ENCODE measurements at regions not wholly inside any gene's neighbourhood (a gene's known extent, or its start where the extent isn't known, plus 50 kb on each side); places are given as distances from the start of the nearest gene placed in this dataset.

GRCh38 chr10:124211921-124212320 is 118.5 kb upstream of the CHST15 start:
- ATAC-seq = no peak
- peak; percentile 28 for DNase-seq

GRCh38 chr10:124210263-124210662 is 116.9 kb upstream of the CHST15 start:
- Histone ChIP-seq H3F3A (ENCODE audit: low read length, unreplicated experiment) (no peaks in the 10 kb centered on the region), H2AFZ (ENCODE audit: low read length) (no peak overlapping the region), H3K27me3 (ENCODE audit: low read length) (no peaks in the 10 kb centered on the region), H3K9ac (ENCODE audit: low read length) (no peak overlapping the region), H3K79me2 (ENCODE audit: low read length) (no peaks in the 10 kb centered on the region), H3K4me1 (ENCODE audit: insufficient read depth, low read length) (no peaks in the 10 kb centered on the region), H3K27ac (ENCODE audit: low read length) (no peak overlapping the region), H3K36me3 (ENCODE audit: low read depth, low read length) (no peaks in the 10 kb centered on the region), H4K20me1 (ENCODE audit: low read length) (no peaks in the 10 kb centered on the region), H3K9me2 (replicated peaks; ENCODE audit: low read length) (no peaks in the 10 kb centered on the region), H3K9me3 (ENCODE audit: low read length) (no peaks in the 10 kb centered on the region), H3K4me3 (ENCODE audit: low read length) (no peak overlapping the region), H3K4me2 (ENCODE audit: low read length) (no peak overlapping the region)
- POLR2A ChIA-PET (ENCODE audit: unreplicated experiment) = no interaction called here
- CTCF ChIA-PET = no interaction called here
- ATAC-seq (no peak), DNase-seq (no peak)
- TF ChIP-seq EZH2 (IDR thresholded peaks at IDR 0.05; ENCODE audit: low read length, unreplicated experiment) = no peak
- TF ChIP-seq CTCF (conservative IDR thresholded peaks at IDR 0.05; ENCODE audit: low read depth, low read length) = no peak
- no peak for TF ChIP-seq EZH2phosphoT487 (IDR thresholded peaks at IDR 0.05; ENCODE audit: borderline replicate concordance, low read length)
- BruUV-seq (replicated peaks) = no TSS peak
- intact Hi-C loops (cut with micrococcal nuclease) = no loop called here

More at GRCh38 chr10:124211921-124212320, 118.5 kb upstream of the CHST15 start:
- TF ChIP-seq CTCF (conservative IDR thresholded peaks at IDR 0.05; ENCODE audit: low read depth, low read length) (no peak), EZH2 (IDR thresholded peaks at IDR 0.05; ENCODE audit: low read length, unreplicated experiment) (no peak), EZH2phosphoT487 (IDR thresholded peaks at IDR 0.05; ENCODE audit: borderline replicate concordance, low read length) (no peak)
- Histone ChIP-seq H3K4me1 (ENCODE audit: insufficient read depth, low read length) (no peaks in the 10 kb centered on the region), H3K27ac (ENCODE audit: low read length) (no peak overlapping the region), H3K4me3 (ENCODE audit: low read length) (no peak overlapping the region), H3K9ac (ENCODE audit: low read length) (no peak overlapping the region), H3K27me3 (ENCODE audit: low read length) (no peaks in the 10 kb centered on the region), H3K9me2 (replicated peaks; ENCODE audit: low read length) (no peaks in the 10 kb centered on the region), H3K79me2 (ENCODE audit: low read length) (no peaks in the 10 kb centered on the region), H3K36me3 (ENCODE audit: low read depth, low read length) (no peaks in the 10 kb centered on the region), H4K20me1 (ENCODE audit: low read length) (no peaks in the 10 kb centered on the region), H3F3A (ENCODE audit: low read length, unreplicated experiment) (no peaks in the 10 kb centered on the region), H3K4me2 (ENCODE audit: low read length) (no peak overlapping the region), H2AFZ (ENCODE audit: low read length) (no peak overlapping the region), H3K9me3 (ENCODE audit: low read length) (no peaks in the 10 kb centered on the region)
- CTCF ChIA-PET = no interaction called here
- BruUV-seq (replicated peaks) = no TSS peak
- POLR2A ChIA-PET (ENCODE audit: unreplicated experiment) = no interaction called here
- intact Hi-C loops (cut with micrococcal nuclease) = no loop called here

- H3K4me1 ChIP-seq (ENCODE audit: insufficient read depth, low read length) = no peaks in the 10 kb centered on the region
- no peaks in the 10 kb centered on the region for H4K20me1 ChIP-seq (ENCODE audit: low read length)
- no peak overlapping the region for H3K4me2 ChIP-seq (ENCODE audit: low read length)
- H3K9me2 ChIP-seq (replicated peaks; ENCODE audit: low read length) = no peaks in the 10 kb centered on the region
- ChIA-PET CTCF (no interaction called here), POLR2A (ENCODE audit: unreplicated experiment) (no interaction called here)
- DNase-seq (no peak), ATAC-seq (no peak)
- H2AFZ ChIP-seq (ENCODE audit: low read length) = no peak overlapping the region
- intact Hi-C loops (cut with micrococcal nuclease) = no loop called here
- no peaks in the 10 kb centered on the region for H3F3A ChIP-seq (ENCODE audit: low read length, unreplicated experiment)
- no peaks in the 10 kb centered on the region for H3K79me2 ChIP-seq (ENCODE audit: low read length)
- H3K27me3 ChIP-seq (ENCODE audit: low read length) = no peaks in the 10 kb centered on the region
- no peak overlapping the region for H3K4me3 ChIP-seq (ENCODE audit: low read length)
- TF ChIP-seq EZH2phosphoT487 (IDR thresholded peaks at IDR 0.05; ENCODE audit: borderline replicate concordance, low read length) = no peak
- TF ChIP-seq EZH2 (IDR thresholded peaks at IDR 0.05; ENCODE audit: low read length, unreplicated experiment) = no peak
- no peak for TF ChIP-seq CTCF (conservative IDR thresholded peaks at IDR 0.05; ENCODE audit: low read depth, low read length)
- no peak overlapping the region for H3K9ac ChIP-seq (ENCODE audit: low read length)
- no peak overlapping the region for H3K27ac ChIP-seq (ENCODE audit: low read length)
- H3K36me3 ChIP-seq (ENCODE audit: low read depth, low read length) = no peaks in the 10 kb centered on the region
- H3K9me3 ChIP-seq (ENCODE audit: low read length) = no peaks in the 10 kb centered on the region
- no TSS peak for BruUV-seq (replicated peaks)
Observed at GRCh38 chr10:124207391-124207790, 114.0 kb upstream of the CHST15 start.
